A673 (cell line): ENCODE measurements at regions not wholly inside any gene's neighbourhood (a gene's known extent, or its start where the extent isn't known, plus 50 kb on each side); places are given as distances from the start of the nearest gene placed in this dataset.

Source experiments
- CTCF ChIP-seq: fragments of 300-800, 200-600 bp; sonication (generic); conservative IDR thresholded peaks from 2 replicates; pipeline ENCODE4 v1.5.1; 2017; ENCODE audit warnings: low read depth, mild to moderate bottlenecking, antibody characterized with exemption, low read length, moderate library complexity, mixed read lengths
- EZH2 ChIP-seq: fragments of 200-600 bp; sonication (generic); IDR thresholded peaks from 2 replicates; pipeline ENCODE4 v1.6.1; 2017; ENCODE audit warnings: borderline replicate concordance, low read depth, mild to moderate bottlenecking, mixed read lengths, antibody characterized with exemption, low read length; ENCODE audit not compliant: poor library complexity, severe bottlenecking

GRCh38 chr20:7108929-7109328, 341.4 kb downstream of the BMP2 start:
- no peak for TF ChIP-seq EZH2
- TF ChIP-seq CTCF = no peak
